ENCODE measurements at regions not wholly inside any gene's neighbourhood (a gene's known extent, or its start where the extent isn't known, plus 50 kb on each side); places are given as distances from the start of the nearest gene placed in this dataset.

- TF ChIP-seq CTCF (IDR thresholded peaks at IDR 0.05) (no peak), POLR2A (IDR thresholded peaks at IDR 0.05) (no peak)
These were observed 857.8 kb downstream of the CENPC start for GRCh38 chr4:66687459-66687858.
